GM12892 (cell line): ENCODE measurements at regions not wholly inside any gene's neighbourhood (a gene's known extent, or its start where the extent isn't known, plus 50 kb on each side); places are given as distances from the start of the nearest gene placed in this dataset.

Experiments
- POLR2A ChIP-seq: IDR thresholded peaks from 2 replicates; pipeline ENCODE4 v1.6.1; 2011; ENCODE audit warnings: low read depth, low read length, control low read depth
- POLR2AphosphoS5 ChIP-seq: IDR thresholded peaks from 2 replicates; pipeline ENCODE4 v1.6.1; 2011; ENCODE audit warnings: low read depth, low read length, control low read depth
- TAF1 ChIP-seq: IDR thresholded peaks from 2 replicates; pipeline ENCODE4 v1.6.1; 2011; ENCODE audit warnings: low read depth, mild to moderate bottlenecking, control low read depth, low read length, borderline replicate concordance

DNA sequence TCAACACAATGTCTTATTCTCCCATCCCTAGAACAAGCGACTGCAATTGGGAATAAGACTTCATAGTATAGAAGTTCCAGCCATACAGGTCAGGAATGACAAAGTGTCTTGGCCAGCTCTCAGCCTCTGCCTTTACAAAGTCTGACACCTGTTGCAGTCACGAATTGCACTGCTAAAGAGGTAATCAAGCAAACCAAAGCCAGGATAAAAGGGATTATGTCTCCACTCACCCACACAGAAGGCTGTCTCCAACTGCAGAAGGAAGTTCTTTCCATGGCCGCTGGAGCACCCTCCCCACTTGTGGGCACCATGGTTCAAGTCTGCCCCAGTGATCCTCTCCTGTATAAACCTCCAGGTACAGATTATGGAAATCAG lies 114.8 kb upstream of the PKDCC start:
- TF ChIP-seq POLR2A: no peak
- TF ChIP-seq POLR2AphosphoS5: no peak
- no peak for TF ChIP-seq TAF1
